ENCODE measurements at regions not wholly inside any gene's neighbourhood (a gene's known extent, or its start where the extent isn't known, plus 50 kb on each side); places are given as distances from the start of the nearest gene placed in this dataset.

- TF ChIP-seq YY1 (IDR thresholded peaks at IDR 0.05; ENCODE audit: insufficient read depth, insufficient read length) (no peak), ZNF274 (IDR thresholded peaks at IDR 0.05; ENCODE audit: low read depth, low read length) (no peak)
Measured at GRCh38 chr6:71090217-71090616, 133.4 kb upstream of the B3GAT2 start.

All from NT2/D1 (cell line).